ENCODE measurements at regions not wholly inside any gene's neighbourhood (a gene's known extent, or its start where the extent isn't known, plus 50 kb on each side); places are given as distances from the start of the nearest gene placed in this dataset.
"Not testable (repeated sequence)": the region's sequence is repeated elsewhere in the genome, so short reads cannot be mapped to it uniquely, and the experiment has no call there.

GRCh38 chr1:4064150-4064889 lies 164.2 kb upstream of the C1orf174 start:
- no peak for DNase-seq (ENCODE audit: low spot score)

- no peak for DNase-seq (ENCODE audit: low spot score)
Observed at GRCh38 chr1:4066860-4067599, 167.0 kb upstream of the C1orf174 start.

GRCh38 chr1:4068076-4068475 lies 168.0 kb upstream of the C1orf174 start:
- DNase-seq (ENCODE audit: low spot score): no peak

GRCh38 chr1:4071653-4072052 lies 171.6 kb upstream of the C1orf174 start:
- no peak for DNase-seq (ENCODE audit: low spot score)

GRCh38 chr1:4072481-4073153 lies 172.5 kb upstream of the C1orf174 start:
- no peak for DNase-seq (ENCODE audit: low spot score)

GRCh38 chr1:4075436-4076225 lies 175.6 kb upstream of the C1orf174 start:
- DNase-seq (ENCODE audit: low spot score): no peak

- no peak for DNase-seq (ENCODE audit: low spot score)
Observed at GRCh38 chr1:4076346-4076745, 176.3 kb upstream of the C1orf174 start.

GRCh38 chr1:4078091-4078962 lies 178.3 kb upstream of the C1orf174 start:
- not testable (repeated sequence) for DNase-seq (ENCODE audit: low spot score)

- DNase-seq (ENCODE audit: low spot score): no peak
Observed at GRCh38 chr1:4079815-4080214, 179.7 kb upstream of the C1orf174 start.

GRCh38 chr1:4081806-4082711 lies 182.0 kb upstream of the C1orf174 start:
- DNase-seq (ENCODE audit: low spot score): no peak

GRCh38 chr1:4083231-4084047 lies 183.4 kb upstream of the C1orf174 start:
- no peak for DNase-seq (ENCODE audit: low spot score)

GRCh38 chr1:4084048-4084431 lies 184.0 kb upstream of the C1orf174 start:
- DNase-seq (ENCODE audit: low spot score): no peak

GRCh38 chr1:4084446-4084845 lies 184.4 kb upstream of the C1orf174 start:
- DNase-seq (ENCODE audit: low spot score): no peak

GRCh38 chr1:4084896-4085295 lies 184.8 kb upstream of the C1orf174 start:
- no peak for DNase-seq (ENCODE audit: low spot score)

- no peak for DNase-seq (ENCODE audit: low spot score)
Observed at GRCh38 chr1:4085546-4085945, 185.5 kb upstream of the C1orf174 start.

GRCh38 chr1:4086085-4086850 lies 186.2 kb upstream of the C1orf174 start:
- DNase-seq (ENCODE audit: low spot score): no peak

GRCh38 chr1:4086921-4087320 lies 186.8 kb upstream of the C1orf174 start:
- DNase-seq (ENCODE audit: low spot score): no peak

Data from A172 (cell line).